ENCODE measurements at regions not wholly inside any gene's neighbourhood (a gene's known extent, or its start where the extent isn't known, plus 50 kb on each side); places are given as distances from the start of the nearest gene placed in this dataset.
A peak's percentile ranks its signal among the peaks of the same experiment; 100 is the strongest.

- H3K27ac ChIP-seq, result no peak overlapping the region
- 84 to 88% methylated on average over 11 of the region's 11 CpGs for WGBS, 2 donors
- intact Hi-C loops (cut with DNase I), result no loop called here
- no peaks in the 10 kb centered on the region for H3K27me3 ChIP-seq
- DNase-seq, result no peak
- H3K4me1 ChIP-seq, result peaks cover 0 to 3% of the 10 kb centered on the region in 2 donors
- no peak for TF ChIP-seq POLR2A (IDR thresholded peaks at IDR 0.05)
- TF ChIP-seq, protein P1, sequence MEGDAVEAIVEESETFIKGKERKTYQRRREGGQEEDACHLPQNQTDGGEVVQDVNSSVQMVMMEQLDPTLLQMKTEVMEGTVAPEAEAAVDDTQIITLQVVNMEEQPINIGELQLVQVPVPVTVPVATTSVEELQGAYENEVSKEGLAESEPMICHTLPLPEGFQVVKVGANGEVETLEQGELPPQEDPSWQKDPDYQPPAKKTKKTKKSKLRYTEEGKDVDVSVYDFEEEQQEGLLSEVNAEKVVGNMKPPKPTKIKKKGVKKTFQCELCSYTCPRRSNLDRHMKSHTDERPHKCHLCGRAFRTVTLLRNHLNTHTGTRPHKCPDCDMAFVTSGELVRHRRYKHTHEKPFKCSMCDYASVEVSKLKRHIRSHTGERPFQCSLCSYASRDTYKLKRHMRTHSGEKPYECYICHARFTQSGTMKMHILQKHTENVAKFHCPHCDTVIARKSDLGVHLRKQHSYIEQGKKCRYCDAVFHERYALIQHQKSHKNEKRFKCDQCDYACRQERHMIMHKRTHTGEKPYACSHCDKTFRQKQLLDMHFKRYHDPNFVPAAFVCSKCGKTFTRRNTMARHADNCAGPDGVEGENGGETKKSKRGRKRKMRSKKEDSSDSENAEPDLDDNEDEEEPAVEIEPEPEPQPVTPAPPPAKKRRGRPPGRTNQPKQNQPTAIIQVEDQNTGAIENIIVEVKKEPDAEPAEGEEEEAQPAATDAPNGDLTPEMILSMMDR (IDR thresholded peaks at IDR 0.05), result no peak
- H3K9me3 ChIP-seq, result no peaks in the 10 kb centered on the region
- H3K4me3 ChIP-seq (replicated peaks in 1 of 3), result no peak overlapping the region
- H3K36me3 ChIP-seq, result no peaks in the 10 kb centered on the region
Measured at GRCh38 chr12:115470526-115470925, 786.6 kb upstream of the TBX3 start.

GRCh38 chr12:115468087-115468510 is 784.1 kb upstream of the TBX3 start:
- Histone ChIP-seq H3K27ac (no peak overlapping the region), H3K4me3 (replicated peaks in 1 of 3) (no peak overlapping the region), H3K9me3 (no peaks in the 10 kb centered on the region), H3K4me1 (no peaks in the 10 kb centered on the region), H3K27me3 (no peaks in the 10 kb centered on the region), H3K36me3 (no peaks in the 10 kb centered on the region)
- intact Hi-C loops (cut with DNase I), result no loop called here
- peak; percentile 14 to 17 for DNase-seq
- 61 to 74% methylated on average over 3 to 4 of the region's 4 CpGs for WGBS, 2 donors
- TF ChIP-seq POLR2A (IDR thresholded peaks at IDR 0.05), result no peak
- TF ChIP-seq, protein P1 (IDR thresholded peaks at IDR 0.05), result no peak

GRCh38 chr12:115467531-115467930 is 783.6 kb upstream of the TBX3 start:
- Histone ChIP-seq H3K36me3 (no peaks in the 10 kb centered on the region), H3K27ac (no peak overlapping the region), H3K4me1 (no peaks in the 10 kb centered on the region), H3K9me3 (no peaks in the 10 kb centered on the region), H3K4me3 (replicated peaks in 1 of 3) (no peak overlapping the region), H3K27me3 (no peaks in the 10 kb centered on the region)
- intact Hi-C loops (cut with DNase I), result no loop called here
- WGBS, 2 donors, result 91 to 93% methylated on average over 2 of the region's 2 CpGs
- TF ChIP-seq, protein P1 (IDR thresholded peaks at IDR 0.05), result no peak
- no peak for TF ChIP-seq POLR2A (IDR thresholded peaks at IDR 0.05)
- no peak for DNase-seq

DNA sequence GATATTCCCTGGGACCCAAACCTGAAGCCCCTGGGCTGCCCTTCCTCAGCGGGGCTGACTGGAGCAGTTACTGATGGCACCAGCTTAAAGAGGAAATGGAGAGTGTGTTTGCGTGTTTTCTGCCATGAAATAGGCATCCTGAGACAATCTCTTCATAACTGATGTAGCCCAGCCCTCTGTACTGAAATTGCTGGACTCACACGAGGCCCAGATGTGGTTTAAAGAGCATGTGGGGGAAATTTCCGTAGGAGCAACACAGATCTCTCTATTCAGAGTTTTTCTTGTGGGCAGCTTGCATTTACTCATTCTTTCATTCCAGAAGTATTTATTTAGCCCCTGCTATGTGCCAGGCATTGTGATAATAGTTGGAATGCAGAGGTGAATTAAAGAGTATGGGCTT is 782.1 kb upstream of the TBX3 start:
- TF ChIP-seq, protein P1 (IDR thresholded peaks at IDR 0.05), result no peak
- TF ChIP-seq POLR2A (IDR thresholded peaks at IDR 0.05), result no peak
- no peaks in the 10 kb centered on the region for H3K9me3 ChIP-seq
- no peak overlapping the region for H3K4me3 ChIP-seq (replicated peaks in 1 of 3)
- H3K27ac ChIP-seq, result no peak overlapping the region
- no peaks in the 10 kb centered on the region for H3K36me3 ChIP-seq
- H3K27me3 ChIP-seq, result no peaks in the 10 kb centered on the region
- intact Hi-C loops (cut with DNase I), result no loop called here
- H3K4me1 ChIP-seq, result no peaks in the 10 kb centered on the region
- DNase-seq, result no peak
- 75 to 90% methylated on average over 4 of the region's 4 CpGs for WGBS, 2 donors

DNA sequence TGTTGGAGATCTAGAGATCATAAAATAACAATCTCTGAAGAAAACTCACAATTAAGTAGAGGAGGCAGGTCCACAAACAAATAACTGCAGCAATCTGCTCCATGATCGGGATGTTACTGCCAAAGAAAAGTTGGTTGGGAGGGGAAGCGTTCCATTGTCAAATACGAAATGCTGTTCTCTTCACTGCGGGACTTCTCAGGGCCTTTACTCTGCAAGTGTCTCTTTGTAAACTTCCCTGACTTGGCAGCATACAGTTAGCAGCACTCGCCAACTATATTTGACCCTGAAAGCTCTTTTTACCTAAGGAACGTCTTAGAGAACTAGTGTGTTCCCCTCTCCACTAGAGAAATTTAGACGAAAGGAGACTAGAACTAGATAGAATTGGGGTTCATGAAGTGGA is 780.7 kb upstream of the TBX3 start:
- H3K27ac ChIP-seq, result no peak overlapping the region
- 87% methylated on average over 7 of the region's 7 CpGs for WGBS, 2 donors
- intact Hi-C loops (cut with DNase I), result no loop called here
- no peaks in the 10 kb centered on the region for H3K9me3 ChIP-seq
- H3K36me3 ChIP-seq, result no peaks in the 10 kb centered on the region
- no peak overlapping the region for H3K4me3 ChIP-seq (replicated peaks in 1 of 3)
- H3K27me3 ChIP-seq, result no peaks in the 10 kb centered on the region
- no peak for TF ChIP-seq POLR2A (IDR thresholded peaks at IDR 0.05)
- TF ChIP-seq, protein P1 (IDR thresholded peaks at IDR 0.05), result no peak
- no peak for DNase-seq
- H3K4me1 ChIP-seq, result no peaks in the 10 kb centered on the region

All from thyroid gland (tissue), 4 donors.